ENCODE measurements at regions not wholly inside any gene's neighbourhood (a gene's known extent, or its start where the extent isn't known, plus 50 kb on each side); places are given as distances from the start of the nearest gene placed in this dataset.

- CTCF ChIA-PET (ENCODE audit: low intra/inter-chr PET ratio), result no interaction called here
- no peaks in the 10 kb centered on the region for H4K20me1 ChIP-seq (replicated peaks; ENCODE audit: control insufficient read depth, insufficient read depth, low read length)
- H2AFZ ChIP-seq (ENCODE audit: low read depth, low read length), result no peak overlapping the region
- no peaks in the 10 kb centered on the region for H3K36me3 ChIP-seq (ENCODE audit: control insufficient read depth, insufficient read depth, low read length)
- no peak for DNase-seq (ENCODE audit: extremely low read depth in 1 of 4, low spot score in 3 of 4)
- no peak overlapping the region for H3K4me3 ChIP-seq
- in situ Hi-C loops (cut with MboI) (no loop called here), intact Hi-C loops (cut with micrococcal nuclease) (no loop called here)
- H3K9me3 ChIP-seq (replicated peaks; ENCODE audit: control insufficient read depth, insufficient read depth, low read depth, low read length), result no peaks in the 10 kb centered on the region
- H3K27ac ChIP-seq (ENCODE audit: extremely low read depth, low read depth, low read length), result no peak overlapping the region
- no peaks in the 10 kb centered on the region for H3K79me2 ChIP-seq (ENCODE audit: control insufficient read depth, insufficient read depth, low read length)
- ATAC-seq, result no peak
- POLR2A ChIA-PET, result no interaction called here
- no TSS peak for BruUV-seq (replicated peaks)
- no peaks in the 10 kb centered on the region for H3K9me1 ChIP-seq (ENCODE audit: control insufficient read depth, insufficient read depth, low read length)
- WGBS (ENCODE audit: insufficient coverage, low coverage, missing lambda C conversion rate), result 0% methylated on average over 2 of the region's 2 CpGs
- H3K4me2 ChIP-seq (ENCODE audit: insufficient read depth, low read length), result no peak overlapping the region
- H3K27me3 ChIP-seq (ENCODE audit: control insufficient read depth in 2 of 2, insufficient read depth in 2 of 2, low read length in 2 of 2), result no peaks in the 10 kb centered on the region
- FAIRE-seq, result no peak
- H3K9ac ChIP-seq (ENCODE audit: insufficient read depth in 1 of 2, low read depth in 2 of 2, low read length in 2 of 2), result no peak overlapping the region
- H3K4me1 ChIP-seq (replicated peaks in 1 of 2; ENCODE audit: control insufficient read depth in 2 of 2, insufficient read depth in 2 of 2, low read length in 2 of 2), result no peaks in the 10 kb centered on the region
- TF ChIP-seq TSC22D4 (tag; IDR thresholded peaks at IDR 0.05), result no peak
- no peak for TF ChIP-seq NONO (IDR thresholded peaks at IDR 0.05; ENCODE audit: low read depth in 2 of 2, low read length in 1 of 2)
- TF ChIP-seq, protein P1, sequence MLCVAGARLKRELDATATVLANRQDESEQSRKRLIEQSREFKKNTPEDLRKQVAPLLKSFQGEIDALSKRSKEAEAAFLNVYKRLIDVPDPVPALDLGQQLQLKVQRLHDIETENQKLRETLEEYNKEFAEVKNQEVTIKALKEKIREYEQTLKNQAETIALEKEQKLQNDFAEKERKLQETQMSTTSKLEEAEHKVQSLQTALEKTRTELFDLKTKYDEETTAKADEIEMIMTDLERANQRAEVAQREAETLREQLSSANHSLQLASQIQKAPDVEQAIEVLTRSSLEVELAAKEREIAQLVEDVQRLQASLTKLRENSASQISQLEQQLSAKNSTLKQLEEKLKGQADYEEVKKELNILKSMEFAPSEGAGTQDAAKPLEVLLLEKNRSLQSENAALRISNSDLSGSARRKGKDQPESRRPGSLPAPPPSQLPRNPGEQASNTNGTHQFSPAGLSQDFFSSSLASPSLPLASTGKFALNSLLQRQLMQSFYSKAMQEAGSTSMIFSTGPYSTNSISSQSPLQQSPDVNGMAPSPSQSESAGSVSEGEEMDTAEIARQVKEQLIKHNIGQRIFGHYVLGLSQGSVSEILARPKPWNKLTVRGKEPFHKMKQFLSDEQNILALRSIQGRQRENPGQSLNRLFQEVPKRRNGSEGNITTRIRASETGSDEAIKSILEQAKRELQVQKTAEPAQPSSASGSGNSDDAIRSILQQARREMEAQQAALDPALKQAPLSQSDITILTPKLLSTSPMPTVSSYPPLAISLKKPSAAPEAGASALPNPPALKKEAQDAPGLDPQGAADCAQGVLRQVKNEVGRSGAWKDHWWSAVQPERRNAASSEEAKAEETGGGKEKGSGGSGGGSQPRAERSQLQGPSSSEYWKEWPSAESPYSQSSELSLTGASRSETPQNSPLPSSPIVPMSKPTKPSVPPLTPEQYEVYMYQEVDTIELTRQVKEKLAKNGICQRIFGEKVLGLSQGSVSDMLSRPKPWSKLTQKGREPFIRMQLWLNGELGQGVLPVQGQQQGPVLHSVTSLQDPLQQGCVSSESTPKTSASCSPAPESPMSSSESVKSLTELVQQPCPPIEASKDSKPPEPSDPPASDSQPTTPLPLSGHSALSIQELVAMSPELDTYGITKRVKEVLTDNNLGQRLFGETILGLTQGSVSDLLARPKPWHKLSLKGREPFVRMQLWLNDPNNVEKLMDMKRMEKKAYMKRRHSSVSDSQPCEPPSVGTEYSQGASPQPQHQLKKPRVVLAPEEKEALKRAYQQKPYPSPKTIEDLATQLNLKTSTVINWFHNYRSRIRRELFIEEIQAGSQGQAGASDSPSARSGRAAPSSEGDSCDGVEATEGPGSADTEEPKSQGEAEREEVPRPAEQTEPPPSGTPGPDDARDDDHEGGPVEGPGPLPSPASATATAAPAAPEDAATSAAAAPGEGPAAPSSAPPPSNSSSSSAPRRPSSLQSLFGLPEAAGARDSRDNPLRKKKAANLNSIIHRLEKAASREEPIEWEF (CRISPR knock-in tag; IDR thresholded peaks at IDR 0.05), result no peak
- TF ChIP-seq ZMIZ1 (IDR thresholded peaks at IDR 0.05; ENCODE audit: low read depth in 2 of 2, low read length in 2 of 2), result no peak
- no peak for TF ChIP-seq PPARD (CRISPR knock-in tag; IDR thresholded peaks at IDR 0.05)
- TF ChIP-seq ZNF263 (CRISPR knock-in tag; IDR thresholded peaks at IDR 0.05; ENCODE audit: borderline replicate concordance), result no peak
- TF ChIP-seq ZNF280B (CRISPR knock-in tag; IDR thresholded peaks at IDR 0.05), result no peak
- no peak for TF ChIP-seq RB1 (IDR thresholded peaks at IDR 0.05; ENCODE audit: low read depth)
- no peak for TF ChIP-seq NKRF (IDR thresholded peaks at IDR 0.05; ENCODE audit: borderline replicate concordance)
- TF ChIP-seq RBM34 (IDR thresholded peaks at IDR 0.05; ENCODE audit: borderline replicate concordance, insufficient read depth, low read length), result no peak
Observed at GRCh38 chr6:165045631-165046030, 263.8 kb downstream of the C6orf118 start.

Data from K562 (cell line).